Kidney (tissue), 13 donors: ENCODE measurements at regions not wholly inside any gene's neighbourhood (a gene's known extent, or its start where the extent isn't known, plus 50 kb on each side); places are given as distances from the start of the nearest gene placed in this dataset.

Source experiments
- DNase-seq, 5 donors: peaks; one replicate each; pipeline ENCODE4 v3.0.0-alpha.2; 2013 to 2020
- FAIRE-seq: peaks from 2 replicates; lab custom pipeline; 2012; peaks lifted over from hg19 to GRCh38; lab: Jason Lieb, UNC
- H3K27ac ChIP-seq, 2 donors: one replicate each; pipeline ENCODE4 v1.7.0; 2013; ENCODE audit warnings: low read depth in 2 of 2, low read length in 2 of 2, inconsistent platforms in 1 of 2
- H3K27me3 ChIP-seq: one replicate; pipeline ENCODE4 v1.7.1; 2013; ENCODE audit warnings: low read length, inconsistent platforms; ENCODE audit not compliant: control insufficient read depth, insufficient read depth
- H3K36me3 ChIP-seq, 3 donors: one replicate each; pipeline versions ENCODE4 v1.7.0 to v1.7.1; 2013; ENCODE audit warnings: low read length in 3 of 3, control low read depth in 1 of 3, inconsistent platforms in 1 of 3; ENCODE audit not compliant: insufficient read depth in 3 of 3, control insufficient read depth in 2 of 3
- H3K4me1 ChIP-seq, 3 donors: one replicate each; pipeline versions ENCODE4 v1.7.0 to v1.7.1; 2013; ENCODE audit warnings: low read length in 3 of 3, inconsistent platforms in 1 of 3, low read depth in 1 of 3; ENCODE audit not compliant: control insufficient read depth in 2 of 3, insufficient read depth in 2 of 3
- H3K4me3 ChIP-seq, 3 donors: one replicate each; pipeline versions ENCODE4 v1.7.0 to v1.8.1; 2013; ENCODE audit warnings: low read length in 3 of 3, control low read depth in 1 of 3, inconsistent platforms in 1 of 3
- H3K9ac ChIP-seq, 3 donors: one replicate each; pipeline versions ENCODE4 v1.7.0 to v1.7.1; 2013; ENCODE audit warnings: low read length in 3 of 3, control low read depth in 1 of 3, inconsistent platforms in 1 of 3
- H3K9me3 ChIP-seq, 3 donors: one replicate each; pipeline versions ENCODE4 v1.7.0 to v1.7.1; 2013; ENCODE audit warnings: low read length in 3 of 3, control low read depth in 1 of 3, inconsistent platforms in 1 of 3; ENCODE audit not compliant: control insufficient read depth in 2 of 3, insufficient read depth in 1 of 3
- intact Hi-C: fragments of 100-400 bp; cut with DNase I; formaldehyde crosslinking; loops from one replicate; pipeline ENCODE4 v1.11.1; 2022
- TF ChIP-seq, protein P1 (sequence below): IDR thresholded peaks from 3 replicates; pipeline ENCODE4 v1.5.1; 2012; ENCODE audit warnings: mild to moderate bottlenecking, moderate library complexity, borderline replicate concordance; ENCODE audit not compliant: insufficient read depth; ENCODE audit errors: extremely low read depth
- donor health status: control.
- donor health status: control.
- donor health status: control.
- donor health status: control.
- donor health status: control.
- donor health status: DM: yes; HTN: yes; CAD: no.
- donor health status: Normal renal cell carcinoma (clear cell type).

DNA sequence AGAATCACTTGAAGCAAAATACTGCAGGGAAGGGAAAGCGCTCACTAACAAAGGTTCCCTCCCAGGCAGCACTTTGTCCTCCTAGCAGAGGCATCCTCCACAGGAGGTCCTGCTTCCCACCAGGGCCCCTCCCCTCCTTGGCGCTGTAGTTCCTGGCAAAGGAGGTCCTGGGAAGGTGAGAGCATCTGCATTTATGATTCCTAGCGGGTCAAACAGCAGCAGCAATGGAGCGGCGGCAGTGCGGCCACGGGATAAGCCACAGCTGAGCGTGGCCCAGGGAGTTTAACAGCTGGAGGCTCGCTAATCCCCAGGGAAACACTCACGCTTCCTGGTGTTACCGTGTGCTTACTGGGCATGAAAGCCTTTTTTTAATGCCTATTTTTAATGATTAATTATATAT lies 185.8 kb downstream of the TTLL2 start:
- Histone ChIP-seq H3K27me3 (no peaks in the 10 kb centered on the region), H3K9ac (no peak overlapping the region), H3K4me1 (peaks cover 0 to 2% (median 0%) of the 10 kb centered on the region in 3 donors), H3K4me3 (no peak overlapping the region), H3K27ac (no peak overlapping the region), H3K9me3 (no peaks in the 10 kb centered on the region), H3K36me3 (no peaks in the 10 kb centered on the region)
- FAIRE-seq, result no peak
- intact Hi-C loops, result no loop called here
- DNase-seq, result no peak
- TF ChIP-seq, protein P1, sequence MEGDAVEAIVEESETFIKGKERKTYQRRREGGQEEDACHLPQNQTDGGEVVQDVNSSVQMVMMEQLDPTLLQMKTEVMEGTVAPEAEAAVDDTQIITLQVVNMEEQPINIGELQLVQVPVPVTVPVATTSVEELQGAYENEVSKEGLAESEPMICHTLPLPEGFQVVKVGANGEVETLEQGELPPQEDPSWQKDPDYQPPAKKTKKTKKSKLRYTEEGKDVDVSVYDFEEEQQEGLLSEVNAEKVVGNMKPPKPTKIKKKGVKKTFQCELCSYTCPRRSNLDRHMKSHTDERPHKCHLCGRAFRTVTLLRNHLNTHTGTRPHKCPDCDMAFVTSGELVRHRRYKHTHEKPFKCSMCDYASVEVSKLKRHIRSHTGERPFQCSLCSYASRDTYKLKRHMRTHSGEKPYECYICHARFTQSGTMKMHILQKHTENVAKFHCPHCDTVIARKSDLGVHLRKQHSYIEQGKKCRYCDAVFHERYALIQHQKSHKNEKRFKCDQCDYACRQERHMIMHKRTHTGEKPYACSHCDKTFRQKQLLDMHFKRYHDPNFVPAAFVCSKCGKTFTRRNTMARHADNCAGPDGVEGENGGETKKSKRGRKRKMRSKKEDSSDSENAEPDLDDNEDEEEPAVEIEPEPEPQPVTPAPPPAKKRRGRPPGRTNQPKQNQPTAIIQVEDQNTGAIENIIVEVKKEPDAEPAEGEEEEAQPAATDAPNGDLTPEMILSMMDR, result no peak

- no peak overlapping the region for H3K4me3 ChIP-seq
- intact Hi-C loops, result no loop called here
- peaks cover 0 to 5% (median 0%) of the 10 kb centered on the region in 3 donors for H3K9me3 ChIP-seq
- no peak overlapping the region for H3K27ac ChIP-seq
- H3K27me3 ChIP-seq, result no peaks in the 10 kb centered on the region
- TF ChIP-seq, protein P1, result no peak
- no peaks in the 10 kb centered on the region for H3K36me3 ChIP-seq
- H3K4me1 ChIP-seq, result peaks cover 0 to 5% (median 2%) of the 10 kb centered on the region in 3 donors
- no peak overlapping the region for H3K9ac ChIP-seq
- peak in 2 of 5 donors; percentile 56 to 65 for DNase-seq
- no peak for FAIRE-seq
Measured at GRCh38 chr6:167512696-167513375, 187.9 kb downstream of the TTLL2 start.

- H3K36me3 ChIP-seq, result no peaks in the 10 kb centered on the region
- H3K27ac ChIP-seq, result no peak overlapping the region
- intact Hi-C loops, result no loop called here
- DNase-seq (peak in 3 of 5 donors; percentile 51 to 81 (median 75)), FAIRE-seq (no peak)
- H3K4me3 ChIP-seq, result no peak overlapping the region
- H3K4me1 ChIP-seq, result peaks cover 0 to 5% (median 2%) of the 10 kb centered on the region in 3 donors
- TF ChIP-seq, protein P1, result no peak
- no peaks in the 10 kb centered on the region for H3K27me3 ChIP-seq
- no peak overlapping the region for H3K9ac ChIP-seq
- H3K9me3 ChIP-seq, result peaks cover 0 to 5% (median 0%) of the 10 kb centered on the region in 3 donors
Measured at GRCh38 chr6:167513778-167514177, 188.9 kb downstream of the TTLL2 start.
